Activated T-helper 17 cell treated with anti-CD3 and anti-CD28 coated beads, Interleukin-2, amount 50 U/mL, for 72 hours (primary cell): ENCODE measurements at regions not wholly inside any gene's neighbourhood (a gene's known extent, or its start where the extent isn't known, plus 50 kb on each side); places are given as distances from the start of the nearest gene placed in this dataset.
"Not testable (repeated sequence)": the region's sequence is repeated elsewhere in the genome, so short reads cannot be mapped to it uniquely, and the experiment has no call there.

ENCODE experiments used
- ATAC-seq: fragments of 150-1000 bp; cut with Tn5 transposase; replicated peaks from 2 replicates; pipeline ENCODE4 v1.10.0; 2021; ENCODE audit warnings: mild to moderate bottlenecking, moderate library complexity
- H3K27ac Mint-ChIP-seq: one replicate; pipeline ENCODE4 v1.8.0; 2022; ENCODE audit warnings: mixed read lengths
- H3K27me3 Mint-ChIP-seq: one replicate; pipeline ENCODE4 v1.8.0; 2022; ENCODE audit warnings: mixed read lengths
- H3K36me3 Mint-ChIP-seq: one replicate; pipeline ENCODE4 v1.8.0; 2022; ENCODE audit warnings: low read depth, mild to moderate bottlenecking, mixed read lengths
- H3K4me1 Mint-ChIP-seq: one replicate; pipeline ENCODE4 v1.8.0; 2022; ENCODE audit warnings: mixed read lengths
- H3K4me3 Mint-ChIP-seq: one replicate; pipeline ENCODE4 v1.8.0; 2022; ENCODE audit warnings: mild to moderate bottlenecking, mixed read lengths
- H3K9me3 Mint-ChIP-seq: one replicate; pipeline ENCODE4 v1.8.0; 2022; ENCODE audit warnings: mixed read lengths

- no peaks in the 10 kb centered on the region for H3K4me1 Mint-ChIP-seq
- no peaks in the 10 kb centered on the region for H3K27me3 Mint-ChIP-seq
- no peak overlapping the region for H3K27ac Mint-ChIP-seq
- H3K9me3 Mint-ChIP-seq: peaks cover 15% of the 10 kb centered on the region
- H3K36me3 Mint-ChIP-seq: no peaks in the 10 kb centered on the region
- ATAC-seq: no peak
- no peak overlapping the region for H3K4me3 Mint-ChIP-seq
These were observed 68.0 kb downstream of the CBLN4 start for GRCh38 chr20:55937283-55937682.

DNA sequence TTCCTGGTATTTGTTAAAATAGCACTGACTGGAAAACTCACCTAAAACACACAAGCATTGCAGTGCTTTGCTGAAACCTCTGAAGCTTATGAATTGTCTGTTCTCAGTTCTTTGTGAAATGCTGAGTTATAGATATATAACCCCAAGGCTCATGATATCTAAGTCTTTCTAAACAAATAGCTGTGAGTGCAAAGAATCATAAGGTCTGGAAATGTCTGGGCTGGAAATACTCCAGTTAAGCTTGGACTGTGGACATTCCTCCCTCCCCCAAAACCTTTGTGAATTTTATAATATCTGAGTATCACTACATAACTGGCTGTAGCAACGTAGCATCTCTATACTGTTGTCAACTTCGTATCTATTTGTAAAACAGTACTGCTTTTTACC, 69.1 kb downstream of the CBLN4 start:
- Mint-ChIP-seq H3K4me1 (no peaks in the 10 kb centered on the region), H3K9me3 (peaks cover 11% of the 10 kb centered on the region)

DNA sequence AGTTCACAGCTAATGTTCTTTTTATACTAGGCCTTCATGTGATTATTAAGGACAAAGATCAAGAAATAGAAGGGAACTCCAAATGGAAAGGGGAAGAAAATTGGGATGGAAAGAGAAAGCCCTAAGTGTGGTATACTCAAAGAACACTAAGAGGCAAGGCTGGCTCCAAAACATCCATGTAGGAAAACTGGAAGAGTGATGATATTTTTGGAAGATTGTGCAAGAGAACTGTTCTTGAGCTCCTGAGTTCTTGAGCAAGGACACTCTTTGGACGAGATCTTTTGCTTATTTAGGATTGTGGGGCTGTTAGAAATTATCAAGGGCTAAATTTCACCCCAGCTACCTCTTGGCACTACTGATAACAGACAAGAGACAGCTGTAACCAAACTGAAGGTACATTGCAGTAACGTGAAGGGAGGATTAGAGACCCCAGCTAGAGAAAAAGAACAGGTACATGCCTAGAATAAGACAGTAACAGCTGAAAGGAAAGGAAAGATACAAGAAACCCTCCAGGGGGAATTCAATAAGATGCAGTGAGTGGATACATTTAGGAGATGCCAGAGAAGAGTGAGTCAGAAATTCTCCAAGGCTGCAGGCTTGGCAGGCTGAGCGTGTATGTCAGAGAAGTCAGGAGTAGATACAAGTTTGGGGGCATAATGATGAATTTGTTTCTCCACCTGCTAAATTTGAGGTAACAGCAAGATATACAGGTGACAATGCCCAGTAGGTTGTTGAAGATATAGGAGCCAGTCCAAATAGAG, 69.7 kb downstream of the CBLN4 start:
- Mint-ChIP-seq H3K4me1 (no peaks in the 10 kb centered on the region), H3K27me3 (no peaks in the 10 kb centered on the region), H3K27ac (no peak overlapping the region), H3K36me3 (no peaks in the 10 kb centered on the region), H3K4me3 (no peak overlapping the region), H3K9me3 (peaks cover 10% of the 10 kb centered on the region)
- ATAC-seq: no peak

More for the DNA sequence above, 69.1 kb downstream of the CBLN4 start:
- ATAC-seq: no peak
- Mint-ChIP-seq H3K27ac (no peak overlapping the region), H3K27me3 (no peaks in the 10 kb centered on the region), H3K4me3 (no peak overlapping the region), H3K36me3 (no peaks in the 10 kb centered on the region)

DNA sequence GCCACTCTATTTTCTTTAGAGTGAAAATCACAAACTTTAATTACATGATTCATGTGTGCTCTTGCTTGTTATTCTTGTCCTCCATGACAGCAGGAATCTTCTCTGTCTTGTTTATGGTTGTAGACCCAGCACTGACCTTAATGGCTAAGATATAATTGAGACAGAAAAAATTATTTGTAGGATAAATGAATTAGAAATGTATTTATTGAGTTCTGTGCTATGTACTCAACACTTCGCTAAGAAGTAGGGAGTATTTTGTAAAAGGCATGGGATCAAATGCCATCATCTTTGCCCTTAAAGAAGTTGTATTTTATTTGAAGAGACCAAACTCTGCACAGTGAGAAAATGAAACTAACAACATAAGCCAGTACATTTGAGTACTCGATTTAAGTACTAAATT, 71.2 kb downstream of the CBLN4 start:
- no peak for ATAC-seq
- Mint-ChIP-seq H3K27ac (no peak overlapping the region), H3K4me3 (no peak overlapping the region), H3K9me3 (peaks cover 10% of the 10 kb centered on the region), H3K4me1 (no peaks in the 10 kb centered on the region), H3K27me3 (no peaks in the 10 kb centered on the region), H3K36me3 (no peaks in the 10 kb centered on the region)

DNA sequence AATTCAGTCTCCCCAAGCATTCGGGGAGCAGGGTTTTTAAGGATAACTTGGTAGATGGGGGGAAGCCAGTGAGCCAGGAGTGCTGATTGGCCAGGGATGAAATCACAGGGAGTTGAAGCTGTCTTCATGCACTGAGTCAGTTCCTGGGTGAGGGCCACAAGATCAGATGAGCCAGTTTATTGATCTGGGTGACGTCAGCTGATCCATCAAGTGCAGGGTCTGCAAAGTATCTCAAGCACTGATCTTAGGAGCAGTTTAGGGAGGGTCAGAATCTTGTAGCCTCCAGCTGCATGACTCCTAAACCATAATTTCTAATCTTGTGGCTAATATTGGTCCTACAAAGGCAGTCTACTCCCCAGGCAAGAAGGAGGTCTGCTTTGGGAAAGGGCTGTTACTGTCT, 74.4 kb downstream of the CBLN4 start:
- H3K9me3 Mint-ChIP-seq: peaks cover 10% of the 10 kb centered on the region
- not testable (repeated sequence) for H3K4me1 Mint-ChIP-seq, ATAC-seq, H3K36me3 Mint-ChIP-seq, H3K27me3 Mint-ChIP-seq, H3K4me3 Mint-ChIP-seq, H3K27ac Mint-ChIP-seq

DNA sequence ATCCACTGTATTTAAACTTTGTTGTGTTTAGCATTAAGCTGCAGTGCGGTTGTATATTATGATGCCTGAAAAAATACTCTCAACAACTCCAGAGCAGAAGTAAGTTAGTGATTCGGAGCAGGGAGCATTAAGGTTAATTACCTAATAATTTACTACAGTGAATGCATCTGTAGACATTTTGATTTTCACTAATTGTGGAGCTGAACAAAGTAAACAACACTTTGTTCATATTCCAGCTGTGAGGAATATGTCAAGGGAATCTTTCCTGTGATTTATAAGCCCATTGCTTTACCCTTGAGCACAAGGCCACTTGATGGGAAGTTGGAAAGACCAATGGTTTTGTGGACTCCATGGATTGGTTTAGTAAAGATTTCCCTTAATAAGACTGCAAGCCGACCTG, 77.1 kb downstream of the CBLN4 start:
- H3K4me1 Mint-ChIP-seq: no peaks in the 10 kb centered on the region
- peaks cover 3% of the 10 kb centered on the region for H3K9me3 Mint-ChIP-seq
- no peak for ATAC-seq
- no peaks in the 10 kb centered on the region for H3K36me3 Mint-ChIP-seq
- H3K27me3 Mint-ChIP-seq: no peaks in the 10 kb centered on the region
- H3K27ac Mint-ChIP-seq: no peak overlapping the region
- no peak overlapping the region for H3K4me3 Mint-ChIP-seq

DNA sequence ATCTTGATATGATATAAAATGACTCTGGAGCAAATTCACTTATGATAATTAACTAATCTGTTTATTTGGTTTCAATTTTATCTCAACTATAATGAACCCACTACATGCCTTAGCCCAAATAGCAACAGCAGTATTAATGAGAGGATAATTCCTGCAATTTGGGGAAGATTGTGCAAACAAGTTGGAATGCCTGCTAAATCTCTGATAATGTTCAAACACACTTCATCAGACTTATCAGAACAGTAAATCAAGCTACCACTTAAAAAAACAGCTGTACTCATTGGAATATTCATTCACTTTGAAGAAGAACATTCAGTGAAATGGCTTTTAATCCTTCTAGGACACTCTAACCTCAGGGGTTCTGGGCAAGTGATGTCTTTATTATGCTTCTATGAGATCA, 85.4 kb downstream of the CBLN4 start:
- ATAC-seq: no peak
- Mint-ChIP-seq H3K9me3 (peaks cover 14% of the 10 kb centered on the region), H3K4me1 (no peaks in the 10 kb centered on the region), H3K4me3 (no peak overlapping the region), H3K27me3 (no peaks in the 10 kb centered on the region), H3K36me3 (no peaks in the 10 kb centered on the region), H3K27ac (no peak overlapping the region)

- Mint-ChIP-seq H3K4me3 (no peak overlapping the region), H3K27me3 (no peaks in the 10 kb centered on the region), H3K4me1 (no peaks in the 10 kb centered on the region), H3K36me3 (no peaks in the 10 kb centered on the region), H3K9me3 (peaks cover 14% of the 10 kb centered on the region), H3K27ac (no peak overlapping the region)
- no peak for ATAC-seq
These were observed 86.0 kb downstream of the CBLN4 start for GRCh38 chr20:55919319-55919718.

GRCh38 chr20:55918471-55918870, 86.8 kb downstream of the CBLN4 start:
- no peak for ATAC-seq
- no peaks in the 10 kb centered on the region for H3K4me1 Mint-ChIP-seq
- no peaks in the 10 kb centered on the region for H3K36me3 Mint-ChIP-seq
- peaks cover 13% of the 10 kb centered on the region for H3K9me3 Mint-ChIP-seq
- H3K4me3 Mint-ChIP-seq: no peak overlapping the region
- no peaks in the 10 kb centered on the region for H3K27me3 Mint-ChIP-seq
- H3K27ac Mint-ChIP-seq: no peak overlapping the region

- peaks cover 24% of the 10 kb centered on the region for H3K9me3 Mint-ChIP-seq
- peak; percentile 35 for ATAC-seq
- no peaks in the 10 kb centered on the region for H3K27me3 Mint-ChIP-seq
- H3K4me1 Mint-ChIP-seq: no peaks in the 10 kb centered on the region
- no peak overlapping the region for H3K27ac Mint-ChIP-seq
- H3K4me3 Mint-ChIP-seq: no peak overlapping the region
- H3K36me3 Mint-ChIP-seq: no peaks in the 10 kb centered on the region
These were observed 112.3 kb downstream of the CBLN4 start for GRCh38 chr20:55893031-55893430.

DNA sequence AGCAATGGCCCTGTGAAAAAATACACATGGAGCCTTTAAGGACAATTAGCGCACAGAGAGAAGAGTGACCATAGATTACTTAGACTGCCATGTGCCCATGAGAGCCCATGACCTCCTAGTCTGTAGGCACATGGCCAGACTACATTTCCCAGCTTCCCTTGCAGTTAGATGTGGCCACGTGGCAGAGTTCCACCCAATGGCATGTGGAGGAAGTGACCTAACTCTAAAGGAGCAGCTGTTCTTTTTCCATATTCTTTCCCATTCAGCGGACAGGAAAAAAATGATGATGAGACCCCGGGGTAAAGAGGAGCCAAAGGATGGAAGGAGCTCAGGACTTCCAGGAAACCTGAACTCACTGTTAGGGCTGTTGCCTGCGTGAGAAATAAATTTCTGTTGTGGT, 116.6 kb downstream of the CBLN4 start:
- no peaks in the 10 kb centered on the region for H3K27me3 Mint-ChIP-seq
- ATAC-seq: no peak
- H3K4me3 Mint-ChIP-seq: no peak overlapping the region
- H3K4me1 Mint-ChIP-seq: no peaks in the 10 kb centered on the region
- H3K27ac Mint-ChIP-seq: no peak overlapping the region
- peaks cover 23% of the 10 kb centered on the region for H3K9me3 Mint-ChIP-seq
- no peaks in the 10 kb centered on the region for H3K36me3 Mint-ChIP-seq

DNA sequence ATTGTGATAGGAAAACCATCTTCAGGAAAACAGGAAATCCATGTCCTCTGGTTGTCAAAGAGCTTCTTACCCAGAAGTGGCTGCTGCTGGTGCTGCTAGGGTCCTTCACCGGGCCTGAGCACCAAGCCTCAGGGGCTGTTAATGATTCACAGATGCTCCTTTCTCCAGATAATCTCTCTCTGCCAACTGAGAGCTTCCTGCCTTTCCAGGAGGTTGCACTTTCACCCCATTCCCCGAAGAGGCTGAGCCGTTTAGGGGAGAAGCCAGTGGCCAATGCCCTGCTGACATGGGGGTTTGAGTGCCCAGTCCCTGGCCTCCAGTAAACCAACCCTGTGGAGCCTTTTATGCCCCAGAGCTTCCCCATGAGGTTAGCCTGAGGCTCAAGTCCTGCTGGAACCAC, 122.4 kb downstream of the CBLN4 start:
- Mint-ChIP-seq H3K36me3 (no peaks in the 10 kb centered on the region), H3K9me3 (peaks cover 9% of the 10 kb centered on the region), H3K27me3 (no peaks in the 10 kb centered on the region), H3K4me3 (no peak overlapping the region), H3K27ac (no peak overlapping the region), H3K4me1 (no peaks in the 10 kb centered on the region)
- ATAC-seq: no peak

GRCh38 chr20:55882286-55882685, 123.0 kb downstream of the CBLN4 start:
- no peaks in the 10 kb centered on the region for H3K4me1 Mint-ChIP-seq
- peaks cover 9% of the 10 kb centered on the region for H3K9me3 Mint-ChIP-seq
- H3K36me3 Mint-ChIP-seq: no peaks in the 10 kb centered on the region
- H3K27me3 Mint-ChIP-seq: no peaks in the 10 kb centered on the region
- no peak overlapping the region for H3K4me3 Mint-ChIP-seq
- ATAC-seq: no peak
- H3K27ac Mint-ChIP-seq: no peak overlapping the region

DNA sequence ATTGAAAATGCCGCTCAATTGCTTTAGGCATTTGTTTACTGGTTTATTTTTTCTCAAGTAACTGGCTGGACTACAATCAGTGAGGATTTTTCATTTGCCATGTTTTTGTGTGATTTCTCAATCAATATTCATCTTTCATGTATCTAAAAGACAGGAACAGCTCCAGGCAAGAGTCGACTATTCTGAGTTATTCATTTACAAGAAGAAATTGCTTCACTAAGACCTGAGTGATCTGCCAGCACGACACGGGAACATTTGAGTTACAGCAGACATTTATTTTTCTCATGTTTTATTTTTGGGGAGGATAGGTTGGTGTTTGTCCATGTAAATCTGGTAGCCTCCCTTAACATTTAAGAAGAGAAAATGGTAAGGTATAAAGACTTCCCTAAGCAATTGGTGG, 124.1 kb downstream of the CBLN4 start:
- H3K4me3 Mint-ChIP-seq: no peak overlapping the region
- H3K36me3 Mint-ChIP-seq: no peaks in the 10 kb centered on the region
- no peaks in the 10 kb centered on the region for H3K27me3 Mint-ChIP-seq
- H3K27ac Mint-ChIP-seq: no peak overlapping the region
- H3K9me3 Mint-ChIP-seq: peaks cover 9% of the 10 kb centered on the region
- no peak for ATAC-seq
- no peaks in the 10 kb centered on the region for H3K4me1 Mint-ChIP-seq

- Mint-ChIP-seq H3K4me1 (no peaks in the 10 kb centered on the region), H3K9me3 (peaks cover 9% of the 10 kb centered on the region), H3K27me3 (no peaks in the 10 kb centered on the region), H3K36me3 (no peaks in the 10 kb centered on the region), H3K4me3 (no peak overlapping the region), H3K27ac (no peak overlapping the region)
- ATAC-seq: no peak
These were observed 125.0 kb downstream of the CBLN4 start for GRCh38 chr20:55880361-55880760.

DNA sequence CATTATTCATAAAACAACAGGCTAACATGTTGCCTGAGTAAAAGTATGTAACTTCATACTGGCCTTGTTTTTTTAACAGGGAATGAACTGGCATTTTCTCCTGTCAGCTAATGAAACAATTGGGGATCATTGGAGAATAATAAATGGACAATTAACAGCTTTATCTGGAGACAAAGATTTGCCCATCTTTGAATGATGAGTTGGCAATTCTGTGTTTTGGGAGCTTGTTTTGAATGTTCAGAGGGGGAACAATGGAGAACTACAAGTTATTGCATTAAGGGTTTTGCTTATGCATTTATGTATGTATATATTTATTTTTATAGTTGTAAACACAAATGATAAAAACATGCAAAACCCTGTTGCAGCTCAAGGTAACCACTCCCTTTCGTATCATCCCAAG, 150.3 kb downstream of the CBLN4 start:
- no peak for ATAC-seq
- Mint-ChIP-seq H3K27ac (no peak overlapping the region), H3K9me3 (peaks cover 5% of the 10 kb centered on the region), H3K4me3 (no peak overlapping the region), H3K36me3 (no peaks in the 10 kb centered on the region), H3K27me3 (no peaks in the 10 kb centered on the region), H3K4me1 (no peaks in the 10 kb centered on the region)
